RWPE2 (cell line): ENCODE measurements at regions not wholly inside any gene's neighbourhood (a gene's known extent, or its start where the extent isn't known, plus 50 kb on each side); places are given as distances from the start of the nearest gene placed in this dataset.

Experiments
- ATAC-seq: fragments of 200-7000 bp; cut with Tn5 transposase; 3 replicates; pipeline ENCODE4 v1.9.1; 2021; ENCODE audit warnings: low read depth
- DNase-seq: peaks from one replicate; pipeline ENCODE4 v3.0.0-alpha.2; 2020; ENCODE audit warnings: low spot score
- H3K27ac ChIP-seq: fragments of 450-650 bp; 2 replicates; pipeline ENCODE4 v1.5.1; 2017; ENCODE audit warnings: mild to moderate bottlenecking; ENCODE audit not compliant: poor library complexity, severe bottlenecking
- H3K27me3 ChIP-seq: fragments of 250-450 bp; sonication (Bioruptor Pico); 2 replicates; pipeline ENCODE4 v1.5.1; 2021; ENCODE audit warnings: mild to moderate bottlenecking, moderate library complexity; ENCODE audit not compliant: insufficient read depth, poor library complexity, severe bottlenecking
- H3K36me3 ChIP-seq: fragments of 250-450 bp; sonication (Bioruptor Pico); 2 replicates; pipeline ENCODE4 v1.5.1; 2020; ENCODE audit warnings: low read depth, mild to moderate bottlenecking, moderate library complexity
- H3K4me1 ChIP-seq: fragments of 250-450 bp; sonication (Bioruptor Pico); 2 replicates; pipeline ENCODE4 v1.5.1; 2021; ENCODE audit warnings: mild to moderate bottlenecking, moderate library complexity; ENCODE audit not compliant: insufficient read depth, poor library complexity, severe bottlenecking
- H3K4me3 ChIP-seq: fragments of 250-450 bp; sonication (Bioruptor Pico); 2 replicates; pipeline ENCODE4 v1.5.1; 2021; ENCODE audit warnings: mild to moderate bottlenecking, moderate library complexity; ENCODE audit not compliant: severe bottlenecking
- H3K9me3 ChIP-seq: fragments of 250-450 bp; sonication (Bioruptor Pico); 2 replicates; pipeline ENCODE4 v1.5.1; 2021; ENCODE audit warnings: mild to moderate bottlenecking, moderate library complexity; ENCODE audit not compliant: severe bottlenecking
- CTCF ChIP-seq: fragments of 450-650 bp; IDR thresholded peaks from one replicate; pipeline ENCODE4 v1.5.1; 2017; ENCODE audit warnings: mild to moderate bottlenecking, moderate library complexity; ENCODE audit not compliant: poor library complexity, severe bottlenecking

- ATAC-seq (no peak), DNase-seq (peak; percentile 37)
- Histone ChIP-seq H3K27ac (no peak overlapping the region), H3K27me3 (no peaks in the 10 kb centered on the region), H3K36me3 (no peaks in the 10 kb centered on the region), H3K9me3 (no peaks in the 10 kb centered on the region), H3K4me1 (peaks cover 2% of the 10 kb centered on the region), H3K4me3 (no peak overlapping the region)
- no peak for TF ChIP-seq CTCF
Measured at GRCh38 chr6:170110201-170111140, 180.4 kb downstream of the DLL1 start.

- no peaks in the 10 kb centered on the region for H3K9me3 ChIP-seq
- no peak overlapping the region for H3K27ac ChIP-seq
- no peaks in the 10 kb centered on the region for H3K27me3 ChIP-seq
- DNase-seq = no peak
- no peak for ATAC-seq
- H3K4me3 ChIP-seq = no peak overlapping the region
- H3K4me1 ChIP-seq = no peaks in the 10 kb centered on the region
- no peak for TF ChIP-seq CTCF
- H3K36me3 ChIP-seq = no peaks in the 10 kb centered on the region
Measured at GRCh38 chr6:170108890-170109587, 181.8 kb downstream of the DLL1 start.

GRCh38 chr6:170108456-170108855 lies 182.4 kb downstream of the DLL1 start:
- no peak for ATAC-seq
- H3K36me3 ChIP-seq = no peaks in the 10 kb centered on the region

GRCh38 chr6:170107606-170108222 lies 183.2 kb downstream of the DLL1 start:
- H3K9me3 ChIP-seq = no peaks in the 10 kb centered on the region
- no peak overlapping the region for H3K27ac ChIP-seq
- ATAC-seq (no peak), DNase-seq (no peak)
- no peaks in the 10 kb centered on the region for H3K4me1 ChIP-seq
- H3K4me3 ChIP-seq = no peak overlapping the region
- no peaks in the 10 kb centered on the region for H3K27me3 ChIP-seq
- no peaks in the 10 kb centered on the region for H3K36me3 ChIP-seq
- TF ChIP-seq CTCF = no peak

More at GRCh38 chr6:170108456-170108855, 182.4 kb downstream of the DLL1 start:
- H3K27ac ChIP-seq = no peak overlapping the region
- H3K27me3 ChIP-seq = no peaks in the 10 kb centered on the region
- H3K9me3 ChIP-seq = no peaks in the 10 kb centered on the region
- no peak overlapping the region for H3K4me3 ChIP-seq
- TF ChIP-seq CTCF = no peak
- no peaks in the 10 kb centered on the region for H3K4me1 ChIP-seq
- DNase-seq = no peak
